GM19372 (cell line): ENCODE measurements at regions not wholly inside any gene's neighbourhood (a gene's known extent, or its start where the extent isn't known, plus 50 kb on each side); places are given as distances from the start of the nearest gene placed in this dataset.

Experiments
- ATAC-seq: cut with Tn5 transposase; IDR thresholded peaks from one replicate; pipeline ENCODE4 v1.9.1; 2021; ENCODE audit warnings: mild to moderate bottlenecking, low read depth, moderate library complexity; ENCODE audit not compliant: unreplicated experiment

DNA sequence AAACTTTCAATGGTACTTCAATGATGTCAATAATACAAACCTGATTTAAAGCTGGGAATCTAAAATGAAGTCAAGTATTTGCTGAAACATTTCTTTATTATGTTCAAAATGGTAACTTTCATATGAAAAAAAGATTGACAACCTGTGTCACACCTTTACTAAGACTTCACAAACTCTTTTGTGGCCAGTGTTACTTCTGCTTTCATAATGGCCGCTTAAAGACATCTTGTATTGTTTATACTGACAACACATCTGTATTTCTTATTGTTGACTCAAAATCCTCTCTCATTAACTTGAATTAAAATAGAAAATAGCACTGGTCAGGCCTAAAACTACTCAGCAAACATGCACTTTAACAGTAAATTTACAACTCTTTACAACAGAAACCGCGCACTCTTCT lies 312.3 kb upstream of the CNTN6 start:
- ATAC-seq = no peak

DNA sequence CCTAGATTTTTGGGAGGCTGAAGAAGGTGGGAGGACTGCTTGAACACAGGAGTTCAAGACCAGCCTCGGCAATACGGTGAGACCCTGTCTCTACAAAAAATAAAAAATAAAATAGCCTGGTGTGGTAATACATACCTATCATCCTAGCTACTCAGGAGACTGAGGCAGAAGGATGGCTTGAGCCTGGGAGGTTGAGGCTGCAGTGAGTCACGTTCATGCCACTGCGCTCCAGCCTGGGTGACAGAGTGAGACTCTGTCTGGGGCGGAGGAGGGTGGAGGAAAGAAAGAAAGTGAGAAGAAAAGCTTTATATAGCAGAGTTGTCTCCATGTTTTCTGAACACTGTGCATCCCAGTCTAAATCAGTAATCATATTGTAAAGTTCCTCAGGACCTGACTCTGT lies 301.4 kb upstream of the CNTN6 start:
- no peak for ATAC-seq

DNA sequence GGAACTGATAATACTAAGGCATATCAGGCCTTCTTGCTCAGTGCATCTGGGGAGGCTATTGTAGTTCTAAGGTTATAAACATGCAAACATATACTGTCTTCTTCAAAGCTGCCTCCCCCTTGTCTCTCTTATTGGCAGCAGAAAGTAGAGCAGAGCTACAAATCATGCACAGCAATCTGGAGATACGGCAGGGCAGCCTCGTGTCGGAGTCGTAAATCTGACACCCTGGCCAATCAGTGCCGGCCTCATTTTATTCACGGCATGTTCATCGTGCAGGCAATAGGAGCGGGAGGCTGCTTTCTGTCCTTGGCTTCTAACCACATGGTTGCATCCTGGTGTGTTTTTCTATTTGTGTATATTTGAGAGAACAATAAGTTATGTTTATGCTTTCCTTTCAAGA lies 300.2 kb upstream of the CNTN6 start:
- no peak for ATAC-seq

DNA sequence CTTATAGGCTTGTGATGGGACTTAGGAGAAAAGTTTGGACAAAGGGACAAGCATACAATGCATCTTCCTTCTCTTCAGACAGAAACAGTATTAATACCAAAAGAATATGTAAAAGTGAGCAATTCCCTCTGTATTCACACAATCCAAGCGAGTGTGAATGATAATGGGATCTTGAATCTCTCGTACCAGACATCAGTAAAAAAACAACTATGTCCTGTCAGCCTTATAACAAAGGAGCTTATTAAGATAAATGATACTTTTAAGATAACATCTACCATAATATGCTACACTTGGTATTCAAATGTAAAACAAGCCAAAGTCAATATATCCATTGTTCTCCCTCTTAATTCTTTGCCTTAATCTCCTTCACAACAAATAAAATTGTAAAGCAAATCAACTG lies 288.6 kb upstream of the CNTN6 start:
- ATAC-seq = no peak

DNA sequence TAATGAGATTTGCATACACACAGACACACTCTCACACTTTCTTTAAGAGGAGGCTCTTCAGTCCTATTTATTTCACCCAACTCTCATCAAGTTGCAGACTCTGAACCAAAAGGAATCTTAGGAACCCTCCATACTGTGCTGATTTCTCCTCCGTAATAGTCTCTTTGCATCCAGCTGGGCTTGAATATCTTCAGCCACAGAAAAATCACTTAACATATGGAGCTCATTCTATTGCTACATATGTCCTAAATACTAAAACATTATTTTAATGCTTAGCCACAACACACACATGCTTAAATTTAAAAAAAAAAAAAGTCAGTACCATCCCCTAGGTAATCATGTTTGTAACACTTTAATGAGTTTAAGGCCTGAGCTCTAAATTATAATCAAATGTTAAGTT lies 287.5 kb upstream of the CNTN6 start:
- no peak for ATAC-seq

DNA sequence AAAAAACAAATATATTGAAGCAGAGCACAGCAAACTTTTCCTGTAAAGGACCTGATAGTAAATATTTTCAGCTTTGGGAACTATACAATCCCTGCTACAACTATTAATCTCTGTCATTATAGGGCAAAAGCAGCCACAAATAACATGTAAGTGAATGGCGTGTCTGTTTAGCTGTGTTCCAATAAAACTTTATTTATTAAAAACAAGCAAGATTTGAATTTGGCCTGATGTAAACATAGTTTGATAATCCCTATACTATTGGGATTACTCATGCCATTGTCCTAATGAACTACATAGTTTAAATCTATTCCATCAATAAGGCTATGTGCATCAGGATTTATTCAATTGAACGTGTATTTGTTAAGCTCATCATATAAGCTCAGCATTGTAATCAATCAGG lies 286.8 kb upstream of the CNTN6 start:
- ATAC-seq = no peak

DNA sequence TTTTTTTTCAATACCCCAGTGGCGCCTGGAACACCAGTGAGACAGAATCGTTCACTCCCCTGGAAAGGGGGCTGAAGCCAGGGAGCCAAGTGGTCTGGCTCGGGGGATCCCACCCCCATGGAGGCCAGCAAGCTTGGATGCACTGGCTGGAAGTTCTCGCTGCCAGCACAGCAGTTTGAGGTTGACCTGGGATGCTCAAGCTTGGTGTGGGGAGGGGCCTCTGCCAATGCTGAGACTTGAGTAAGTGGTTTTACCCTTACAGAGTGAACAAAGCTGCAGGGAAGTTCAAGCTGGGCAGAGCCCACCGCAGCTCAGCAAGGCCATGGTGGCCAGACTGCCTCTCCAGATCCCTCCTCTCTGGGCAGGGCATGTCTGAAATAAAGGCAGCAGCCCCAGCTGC lies 276.2 kb upstream of the CNTN6 start:
- ATAC-seq = no peak

DNA sequence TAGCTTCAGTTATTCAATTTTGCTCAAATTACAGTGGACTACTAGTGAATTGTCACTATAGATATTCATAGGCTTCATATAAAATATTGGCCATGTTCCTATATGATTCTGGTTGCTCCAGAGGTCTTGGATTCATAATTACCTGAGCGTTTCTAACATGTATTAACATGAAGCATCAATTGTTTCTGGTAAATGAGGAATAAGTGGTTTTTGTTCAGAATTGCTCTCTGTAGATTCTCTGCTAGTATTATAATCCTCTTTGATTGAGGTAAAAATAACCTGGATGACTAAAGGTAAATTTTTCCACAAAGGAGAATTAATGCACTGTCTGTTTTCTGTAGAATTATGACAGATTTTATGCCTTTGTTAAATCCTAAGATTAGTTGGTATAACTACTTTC lies 258.1 kb upstream of the CNTN6 start:
- ATAC-seq = no peak

DNA sequence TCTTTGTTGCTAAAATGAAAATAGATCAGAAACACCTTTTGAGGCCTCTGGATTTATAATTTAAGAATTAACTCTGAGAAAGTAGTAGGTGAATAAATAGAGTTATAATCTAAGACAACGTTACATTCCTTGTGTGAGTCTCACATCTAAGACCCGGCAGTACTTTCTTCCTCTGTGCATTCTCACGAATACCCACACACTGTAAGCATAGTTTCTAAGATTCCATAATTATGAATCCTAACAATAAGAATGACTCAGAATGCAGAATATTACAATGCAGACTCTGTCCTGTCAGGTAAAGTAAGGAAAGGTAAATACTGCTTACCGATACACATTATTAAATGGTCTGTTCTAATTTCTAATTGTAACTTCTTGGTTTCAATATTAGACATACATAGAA lies 257.7 kb upstream of the CNTN6 start:
- ATAC-seq = no peak

DNA sequence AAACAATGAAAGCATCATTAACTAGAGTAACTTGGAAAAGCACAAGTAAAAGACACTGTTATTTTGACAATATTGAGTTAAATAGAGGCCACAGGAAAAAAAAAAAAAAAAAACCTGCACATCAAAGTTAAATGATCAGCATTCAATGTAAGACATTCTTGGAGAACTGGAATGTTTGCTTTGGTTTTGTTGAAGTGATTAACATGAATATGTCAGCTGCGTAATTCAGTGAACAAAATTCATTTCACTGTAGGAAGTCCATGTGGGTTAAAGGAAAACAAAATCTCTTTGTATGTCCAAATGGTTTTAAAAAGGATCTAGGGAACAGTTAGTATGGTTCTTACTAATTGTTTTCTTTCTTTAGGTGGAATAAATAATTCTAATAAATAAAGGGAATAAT lies 252.8 kb upstream of the CNTN6 start:
- no peak for ATAC-seq

DNA sequence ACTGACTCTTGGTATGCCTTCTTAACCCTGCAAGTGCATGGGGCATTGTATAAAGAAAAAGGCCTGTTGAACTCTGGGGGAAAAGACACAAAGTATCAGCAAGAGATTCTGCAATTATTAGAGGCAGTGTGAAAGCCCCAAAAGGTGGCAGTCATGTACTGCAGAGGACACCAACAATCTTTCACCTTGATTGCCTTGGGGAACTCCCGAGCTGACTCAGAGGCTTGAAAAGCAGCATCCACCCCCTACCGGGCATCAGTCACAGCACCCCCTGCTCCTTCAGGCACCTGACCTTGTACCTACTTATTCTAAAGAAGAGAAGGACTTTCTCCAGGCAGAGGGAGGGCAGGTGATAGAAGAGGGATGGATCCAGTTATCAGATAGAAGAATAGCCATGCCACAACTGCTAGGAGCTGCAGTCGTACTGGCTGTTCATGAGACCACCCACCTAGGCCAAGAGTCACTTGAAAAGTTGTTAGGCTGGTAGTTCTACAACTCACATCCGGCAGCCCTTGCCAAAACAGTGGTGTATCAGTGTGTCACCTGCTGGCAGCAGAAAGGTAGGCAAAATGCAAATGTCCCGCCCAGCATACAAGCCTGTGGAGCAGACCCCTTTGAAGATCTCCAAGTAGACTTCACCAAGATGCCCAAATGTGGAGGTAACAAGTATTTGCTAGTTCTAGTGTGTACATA lies 241.6 kb upstream of the CNTN6 start:
- no peak for ATAC-seq

DNA sequence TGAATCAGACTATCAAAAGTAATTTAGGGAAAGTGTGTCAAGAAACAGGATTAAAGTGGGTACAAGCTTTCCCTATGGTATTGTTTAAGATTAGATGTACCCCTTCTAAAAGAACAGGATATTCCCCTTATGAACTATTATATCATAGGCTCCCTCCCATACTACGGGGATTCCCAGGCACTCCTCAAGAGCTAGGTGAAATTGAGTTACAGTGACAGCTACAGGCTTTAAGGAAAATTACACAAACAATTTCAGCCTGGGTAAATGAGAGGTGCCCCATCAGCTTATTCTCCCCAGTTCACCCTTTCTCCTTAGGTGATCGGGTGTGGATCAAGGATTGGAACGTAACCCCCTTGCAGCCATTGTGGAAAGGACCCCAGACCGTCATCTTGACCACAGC lies 240.8 kb upstream of the CNTN6 start:
- no peak for ATAC-seq

DNA sequence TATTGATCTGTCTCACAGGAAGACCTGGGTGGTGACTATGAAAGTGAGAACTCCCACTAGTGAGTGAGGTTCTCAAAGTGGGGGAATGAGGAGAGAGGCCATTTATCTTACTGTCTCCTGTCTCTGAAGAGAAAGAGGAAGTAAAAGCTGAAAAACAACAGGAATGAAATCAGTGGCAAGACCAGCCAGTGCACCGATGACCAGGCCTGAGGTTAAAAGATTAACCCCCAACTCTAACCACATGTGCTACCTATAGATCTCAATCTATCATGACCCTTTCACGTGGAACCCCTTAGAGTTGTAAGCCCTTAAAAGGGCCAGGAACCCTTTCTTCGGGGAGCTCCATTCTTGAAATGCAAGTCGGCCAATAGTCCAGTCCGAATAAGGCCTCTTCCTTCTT lies 239.3 kb upstream of the CNTN6 start:
- no peak for ATAC-seq

DNA sequence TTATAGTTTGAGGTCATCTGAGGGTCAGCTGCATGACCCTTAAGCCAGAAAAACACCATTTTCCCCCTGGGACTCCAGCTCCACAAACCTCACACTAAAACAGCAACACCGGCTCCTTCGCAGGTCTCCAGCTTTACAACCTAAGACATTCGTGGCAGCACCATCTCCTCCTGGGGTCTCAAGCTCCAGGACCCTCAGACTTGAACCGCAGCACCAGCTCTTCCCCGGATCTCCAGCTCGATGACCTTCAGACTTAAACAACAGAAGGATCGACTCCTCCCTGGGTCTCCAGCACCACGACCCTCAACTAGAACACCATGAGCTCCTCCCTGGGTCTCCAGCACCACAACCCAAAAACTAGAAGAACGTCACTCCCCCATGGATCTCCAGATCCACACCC lies 233.7 kb upstream of the CNTN6 start:
- no peak for ATAC-seq

DNA sequence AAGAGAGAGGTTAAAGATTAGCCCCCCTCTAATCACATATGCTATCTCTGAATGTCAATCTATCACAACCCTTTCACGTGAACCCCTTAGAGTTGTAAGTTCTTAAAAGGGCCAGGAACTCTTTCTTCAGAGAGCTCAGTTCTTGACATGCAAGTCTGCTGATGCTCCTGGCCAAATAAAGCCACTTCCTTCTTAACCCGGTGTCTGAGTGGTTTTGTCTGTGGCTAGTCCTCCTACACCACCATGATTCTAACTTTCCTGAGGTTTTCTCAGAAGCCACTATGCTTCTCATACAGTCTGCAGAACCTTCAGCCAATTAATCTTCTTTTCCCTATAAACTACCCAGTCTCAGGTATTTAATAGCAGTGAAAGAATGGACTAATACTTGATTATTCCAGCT lies 231.1 kb upstream of the CNTN6 start:
- no peak for ATAC-seq

DNA sequence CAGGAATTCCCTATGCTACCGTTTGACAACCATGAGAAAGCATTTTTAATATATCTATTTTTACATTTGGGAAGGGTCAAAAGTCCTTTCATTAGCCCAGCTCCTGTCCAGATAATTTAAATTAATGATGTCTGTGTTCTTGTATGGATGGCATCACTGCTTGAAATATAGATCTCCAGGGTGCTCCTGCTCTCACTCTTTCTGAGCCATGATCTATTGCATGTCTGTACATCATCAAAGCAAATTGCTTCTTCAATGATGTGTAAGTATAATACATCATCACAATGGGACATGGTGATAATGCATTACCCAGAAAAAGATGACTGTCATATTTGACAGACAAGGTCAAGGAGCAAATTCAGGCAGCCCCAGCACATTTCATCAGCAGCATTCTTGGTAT lies 223.6 kb upstream of the CNTN6 start:
- no peak for ATAC-seq

DNA sequence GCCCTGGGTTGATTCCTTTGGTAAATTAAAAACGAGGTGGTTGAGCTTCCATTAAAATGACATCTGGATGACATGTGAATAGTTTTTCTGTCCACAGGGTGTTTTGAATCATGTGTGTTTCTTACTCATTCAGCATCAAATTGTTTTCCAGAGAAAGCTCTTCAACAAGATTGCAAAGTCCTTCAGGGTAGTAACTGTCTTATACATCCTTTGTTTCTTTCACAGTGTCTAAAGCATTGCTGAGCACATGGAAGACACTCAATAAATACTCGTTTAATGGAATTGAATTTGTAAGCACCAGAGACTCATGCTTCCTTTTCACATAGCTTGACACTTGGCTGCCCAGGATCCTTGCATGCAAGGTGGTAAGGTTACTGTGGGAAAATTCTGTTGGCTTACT lies 223.1 kb upstream of the CNTN6 start:
- no peak for ATAC-seq

DNA sequence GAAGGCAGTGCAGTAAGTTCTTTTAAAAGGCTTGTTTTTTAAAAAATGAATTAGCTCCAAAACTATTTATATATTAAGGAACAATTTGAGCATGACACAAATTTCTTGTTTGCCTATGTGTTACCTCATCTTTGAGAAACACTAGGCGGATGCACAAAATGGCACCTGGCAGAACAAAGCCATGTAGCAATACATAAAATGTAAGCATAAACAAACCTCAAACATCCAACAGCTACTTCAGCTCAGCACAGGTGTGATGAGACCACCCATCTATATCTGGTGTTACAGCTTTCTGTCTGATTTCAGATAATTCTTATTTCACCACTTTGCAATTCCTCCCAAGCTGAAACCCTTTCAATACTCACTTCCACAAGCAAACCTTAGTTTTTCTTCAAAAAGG lies 221.2 kb upstream of the CNTN6 start:
- ATAC-seq = no peak

DNA sequence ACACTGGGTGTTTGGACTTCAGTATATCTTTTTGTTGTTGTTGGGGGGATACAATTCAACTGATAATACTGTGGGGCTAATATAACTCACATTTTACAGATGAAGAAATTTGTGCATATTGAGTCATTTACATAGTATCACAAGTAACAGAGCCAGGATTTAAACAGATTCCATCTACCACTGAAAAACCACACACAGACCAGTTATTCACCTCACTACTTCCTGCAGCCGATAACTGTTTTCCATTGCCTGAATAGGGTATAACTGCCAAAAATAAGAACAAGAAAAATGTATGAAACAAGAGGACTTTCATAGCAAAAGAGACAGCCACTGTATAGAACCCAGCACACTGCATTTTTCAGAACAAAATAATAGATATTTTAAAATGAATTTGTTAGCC lies 215.8 kb upstream of the CNTN6 start:
- ATAC-seq = no peak

DNA sequence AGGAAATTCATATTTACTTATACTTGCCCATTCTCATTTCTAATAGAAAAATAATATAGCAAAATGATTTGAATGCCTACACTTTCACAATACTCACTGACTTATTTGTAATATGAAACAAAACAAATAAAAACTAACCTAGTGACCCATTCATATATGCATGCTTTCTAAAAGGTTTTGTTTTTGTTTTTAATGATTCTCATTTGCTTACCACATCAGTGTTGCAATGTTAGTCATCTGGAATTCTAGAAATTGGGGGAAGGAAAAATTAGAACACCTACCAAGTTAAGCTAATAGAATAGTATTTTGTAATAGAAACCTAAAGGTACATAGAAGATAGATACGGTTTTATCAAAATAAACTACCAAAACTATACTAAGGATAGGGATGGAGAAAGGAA lies 214.1 kb upstream of the CNTN6 start:
- ATAC-seq = no peak

DNA sequence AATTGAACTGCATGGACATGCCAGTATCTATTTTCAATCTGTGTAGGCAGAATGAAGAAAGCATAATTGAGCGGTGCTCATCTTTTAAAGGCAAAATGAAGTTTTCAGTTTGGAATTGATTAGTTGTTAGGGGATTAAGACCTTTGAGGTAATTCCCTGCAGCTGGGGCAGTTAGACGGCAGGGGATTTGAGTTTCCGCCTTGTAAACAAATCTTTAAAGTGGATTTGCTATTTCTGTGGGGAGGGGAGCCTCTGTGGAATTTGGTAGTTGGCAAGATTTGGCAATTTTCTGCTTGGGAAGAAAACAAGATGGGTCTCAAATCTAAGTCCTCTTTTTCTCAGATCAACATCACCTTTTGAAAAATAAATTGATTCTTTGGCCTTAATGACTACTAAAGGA lies 212.5 kb upstream of the CNTN6 start:
- no peak for ATAC-seq

DNA sequence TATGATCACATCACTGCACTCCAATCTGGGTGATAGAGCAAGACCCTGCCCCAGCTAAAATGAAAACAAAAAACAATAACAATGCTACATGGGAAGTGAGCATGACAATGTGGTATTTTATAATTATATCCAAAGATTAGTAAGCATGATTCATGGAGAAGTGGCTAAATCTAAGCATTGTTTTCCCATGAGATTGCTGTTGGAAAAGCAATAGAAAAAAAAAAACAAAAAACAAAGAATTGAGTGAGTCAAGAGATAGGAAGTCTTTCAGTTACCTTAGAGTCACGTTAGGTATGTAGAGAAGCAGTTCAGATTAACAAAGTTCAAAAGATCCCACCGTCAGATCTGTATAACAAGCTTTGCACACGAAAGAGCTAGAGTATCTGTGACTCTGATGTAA lies 210.3 kb upstream of the CNTN6 start:
- ATAC-seq = no peak
